ENCODE measurements at regions not wholly inside any gene's neighbourhood (a gene's known extent, or its start where the extent isn't known, plus 50 kb on each side); places are given as distances from the start of the nearest gene placed in this dataset.
"Not testable (repeated sequence)": the region's sequence is repeated elsewhere in the genome, so short reads cannot be mapped to it uniquely, and the experiment has no call there.

- DNase-seq (ENCODE audit: low spot score), result no peak
These were observed 69.0 kb upstream of the JARID2 start for GRCh38 chr6:15176816-15177370.

GRCh38 chr6:15183979-15184378, 61.9 kb upstream of the JARID2 start:
- DNase-seq (ENCODE audit: low spot score), result no peak

- DNase-seq (ENCODE audit: low spot score), result no peak
These were observed 61.4 kb upstream of the JARID2 start for GRCh38 chr6:15184441-15184861.

- DNase-seq (ENCODE audit: low spot score), result not testable (repeated sequence)
These were observed 60.8 kb upstream of the JARID2 start for GRCh38 chr6:15185111-15185510.

GRCh38 chr6:15193451-15193850, 52.4 kb upstream of the JARID2 start:
- DNase-seq (ENCODE audit: low spot score), result not testable (repeated sequence)

- DNase-seq (ENCODE audit: low spot score), result no peak
These were observed 51.4 kb upstream of the JARID2 start for GRCh38 chr6:15194453-15194852.
